ENCODE measurements at regions not wholly inside any gene's neighbourhood (a gene's known extent, or its start where the extent isn't known, plus 50 kb on each side); places are given as distances from the start of the nearest gene placed in this dataset.

DNA sequence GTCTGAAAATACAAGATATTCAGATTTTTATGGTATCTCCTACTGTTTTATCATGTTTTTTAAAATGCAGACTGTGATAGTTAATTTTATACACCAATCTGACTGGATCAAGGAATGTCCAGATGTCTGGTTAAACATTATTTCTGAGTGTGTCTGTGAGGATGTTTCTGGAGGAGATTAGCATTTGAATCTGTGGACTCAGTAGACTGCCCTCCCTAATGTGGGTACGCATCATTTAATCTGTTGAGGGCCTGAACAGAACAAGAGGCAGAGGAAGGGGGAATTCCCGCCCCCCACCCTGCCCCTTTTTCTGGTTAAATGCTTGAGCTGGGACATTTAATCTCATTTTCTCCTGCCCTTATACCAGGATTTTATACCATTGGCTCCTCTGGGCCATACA, 72.1 kb downstream of the AVPR1A start:
- no peak overlapping the region for H3K4me3 ChIP-seq (ENCODE audit: low read depth, low read length)
- in situ Hi-C loops (cut with HindIII; ENCODE audit: low sequenced_read_pairs), result no loop called here
- TF ChIP-seq, protein P1, sequence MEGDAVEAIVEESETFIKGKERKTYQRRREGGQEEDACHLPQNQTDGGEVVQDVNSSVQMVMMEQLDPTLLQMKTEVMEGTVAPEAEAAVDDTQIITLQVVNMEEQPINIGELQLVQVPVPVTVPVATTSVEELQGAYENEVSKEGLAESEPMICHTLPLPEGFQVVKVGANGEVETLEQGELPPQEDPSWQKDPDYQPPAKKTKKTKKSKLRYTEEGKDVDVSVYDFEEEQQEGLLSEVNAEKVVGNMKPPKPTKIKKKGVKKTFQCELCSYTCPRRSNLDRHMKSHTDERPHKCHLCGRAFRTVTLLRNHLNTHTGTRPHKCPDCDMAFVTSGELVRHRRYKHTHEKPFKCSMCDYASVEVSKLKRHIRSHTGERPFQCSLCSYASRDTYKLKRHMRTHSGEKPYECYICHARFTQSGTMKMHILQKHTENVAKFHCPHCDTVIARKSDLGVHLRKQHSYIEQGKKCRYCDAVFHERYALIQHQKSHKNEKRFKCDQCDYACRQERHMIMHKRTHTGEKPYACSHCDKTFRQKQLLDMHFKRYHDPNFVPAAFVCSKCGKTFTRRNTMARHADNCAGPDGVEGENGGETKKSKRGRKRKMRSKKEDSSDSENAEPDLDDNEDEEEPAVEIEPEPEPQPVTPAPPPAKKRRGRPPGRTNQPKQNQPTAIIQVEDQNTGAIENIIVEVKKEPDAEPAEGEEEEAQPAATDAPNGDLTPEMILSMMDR (IDR thresholded peaks at IDR 0.05; ENCODE audit: low read depth, low read length, missing control alignments), result no peak
- no peak for DNase-seq (ENCODE audit: low read depth)

DNA sequence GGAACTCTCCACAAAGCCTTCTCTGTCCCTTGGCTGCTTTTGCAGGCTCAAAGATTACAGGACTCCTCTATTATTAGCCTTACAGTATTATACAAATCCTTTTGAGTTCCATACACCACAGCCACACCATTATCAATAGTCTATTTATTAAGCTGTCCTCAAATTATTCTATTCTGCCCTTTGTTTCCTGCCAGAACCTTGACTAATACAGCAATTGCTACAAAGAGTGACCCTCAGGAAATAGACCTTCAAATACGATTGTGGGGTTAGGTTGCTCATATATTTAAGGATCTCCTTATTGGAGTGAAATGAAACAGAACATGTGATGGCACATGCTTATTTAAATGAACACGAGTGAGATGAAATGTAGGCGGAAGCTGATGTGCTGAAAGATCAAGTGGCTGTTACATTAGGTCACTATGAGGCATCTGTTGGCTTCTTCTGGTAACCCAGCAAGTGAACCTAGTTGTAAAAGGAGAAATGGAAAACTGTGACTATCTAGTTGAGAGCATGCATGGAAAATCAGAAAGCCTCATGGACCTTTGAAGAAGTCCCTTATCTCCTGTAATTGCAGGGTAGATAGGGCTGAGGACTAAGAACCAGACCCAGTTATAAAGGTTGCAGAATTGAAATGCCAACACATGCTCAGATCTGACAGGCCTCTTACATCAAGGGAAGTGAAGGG, 75.5 kb downstream of the AVPR1A start:
- no peak overlapping the region for H3K4me3 ChIP-seq (ENCODE audit: low read depth, low read length)
- no peak for DNase-seq (ENCODE audit: low read depth)
- TF ChIP-seq, protein P1 (IDR thresholded peaks at IDR 0.05; ENCODE audit: low read depth, low read length, missing control alignments), result no peak
- in situ Hi-C loops (cut with HindIII; ENCODE audit: low sequenced_read_pairs), result no loop called here

DNA sequence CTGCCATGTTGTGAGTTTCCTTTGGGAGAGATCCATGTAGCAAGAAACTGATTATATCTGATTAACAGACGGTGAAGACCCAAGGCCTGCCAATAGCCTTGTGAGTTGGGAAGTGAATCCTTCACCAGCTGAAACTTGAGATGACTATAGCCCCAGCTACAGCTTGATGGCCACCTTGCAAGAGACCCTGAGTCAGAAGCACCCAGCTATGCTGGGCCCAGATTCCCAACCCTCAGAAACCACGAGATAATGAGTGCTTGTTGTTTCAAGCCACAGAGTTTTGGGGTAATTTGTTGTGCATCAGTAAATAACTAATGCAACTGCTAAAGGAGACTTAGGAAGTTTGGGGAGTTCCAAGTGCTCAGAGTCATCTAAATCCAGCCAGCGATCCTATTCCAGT, 80.3 kb downstream of the AVPR1A start:
- in situ Hi-C loops (cut with HindIII; ENCODE audit: low sequenced_read_pairs), result loop anchor here (25.0 kb wide), 2 partner anchors 458 to 608 kb away; partner anchors contain the start of gene MON2
- no peak overlapping the region for H3K4me3 ChIP-seq (ENCODE audit: low read depth, low read length)
- TF ChIP-seq, protein P1 (IDR thresholded peaks at IDR 0.05; ENCODE audit: low read depth, low read length, missing control alignments), result no peak
- peak; percentile 20 for DNase-seq (ENCODE audit: low read depth)

DNA sequence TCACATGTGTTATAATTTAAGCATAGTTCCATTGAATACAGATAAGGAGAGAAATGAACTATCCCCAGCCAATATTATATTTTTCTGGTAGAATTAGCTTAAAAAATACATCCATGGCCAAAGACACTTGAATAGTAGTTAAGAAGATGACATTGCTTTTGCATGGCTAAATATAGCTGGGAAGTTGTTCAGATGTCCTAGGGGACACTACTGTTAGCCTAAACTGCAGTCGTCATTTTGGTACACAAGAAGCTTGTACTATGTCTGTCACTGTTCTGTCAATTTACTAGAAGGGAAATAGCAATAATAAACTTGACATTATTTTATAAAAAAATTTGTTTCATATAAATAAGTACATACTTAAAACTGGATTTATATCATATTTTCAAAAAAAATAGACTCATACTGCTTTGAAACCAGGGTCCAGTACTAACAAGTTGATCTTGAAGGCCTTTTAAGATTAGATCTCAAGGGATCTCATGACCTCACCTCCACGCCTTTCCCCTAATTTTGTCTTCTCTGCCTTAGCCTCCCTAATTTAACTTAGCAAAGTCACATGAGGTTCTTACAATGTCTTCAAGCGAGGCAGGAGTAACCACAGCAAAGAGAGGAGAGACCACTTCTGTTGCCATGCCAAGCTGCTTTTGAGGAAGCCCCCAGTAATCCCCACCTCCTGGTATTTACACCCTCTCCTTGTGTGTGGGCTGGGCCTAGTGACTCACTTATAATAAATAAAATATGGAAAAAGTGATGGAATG, 81.0 kb downstream of the AVPR1A start:
- in situ Hi-C loops (cut with HindIII; ENCODE audit: low sequenced_read_pairs), result loop anchor here (25.0 kb wide), 2 partner anchors 458 to 608 kb away; partner anchors contain the start of gene MON2

DNA sequence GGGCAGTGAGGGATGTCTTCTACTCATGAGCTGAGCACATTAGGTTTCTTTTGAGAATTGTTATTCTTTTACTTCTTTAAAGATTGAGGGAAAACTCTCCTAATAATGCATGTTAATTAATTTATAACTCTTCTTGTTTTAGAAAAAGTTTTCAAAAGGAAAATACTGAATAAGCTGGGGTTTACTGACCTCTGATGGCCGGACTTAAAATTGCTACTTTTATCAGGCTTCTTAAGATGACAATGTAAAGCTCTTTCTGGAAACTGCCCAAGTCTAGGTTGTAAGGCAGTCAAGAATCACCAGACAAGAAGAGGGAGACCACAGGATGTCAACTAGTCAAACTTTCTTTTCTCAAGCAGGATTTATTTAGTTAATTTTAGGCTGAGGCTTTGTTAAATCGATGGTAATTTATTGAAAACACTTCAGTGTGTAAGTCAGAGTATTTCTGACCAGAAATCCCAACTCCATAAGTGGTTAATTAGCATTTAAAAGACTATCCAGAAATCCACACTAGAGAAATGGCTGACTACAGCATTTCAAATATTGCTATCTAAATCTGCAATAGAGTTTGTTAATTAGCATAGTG, 82.1 kb downstream of the AVPR1A start:
- peak; percentile 75 for DNase-seq (ENCODE audit: low read depth)
- H3K4me3 ChIP-seq (ENCODE audit: low read depth, low read length), result no peak overlapping the region
- TF ChIP-seq, protein P1 (IDR thresholded peaks at IDR 0.05; ENCODE audit: low read depth, low read length, missing control alignments), result peak; percentile 58
- in situ Hi-C loops (cut with HindIII; ENCODE audit: low sequenced_read_pairs), result loop anchor here (25.0 kb wide), 2 partner anchors 457 to 607 kb away; partner anchors contain the start of gene MON2

More for the DNA sequence above, 81.0 kb downstream of the AVPR1A start:
- DNase-seq (ENCODE audit: low read depth), result no peak
- no peak overlapping the region for H3K4me3 ChIP-seq (ENCODE audit: low read depth, low read length)
- TF ChIP-seq, protein P1 (IDR thresholded peaks at IDR 0.05; ENCODE audit: low read depth, low read length, missing control alignments), result no peak

DNA sequence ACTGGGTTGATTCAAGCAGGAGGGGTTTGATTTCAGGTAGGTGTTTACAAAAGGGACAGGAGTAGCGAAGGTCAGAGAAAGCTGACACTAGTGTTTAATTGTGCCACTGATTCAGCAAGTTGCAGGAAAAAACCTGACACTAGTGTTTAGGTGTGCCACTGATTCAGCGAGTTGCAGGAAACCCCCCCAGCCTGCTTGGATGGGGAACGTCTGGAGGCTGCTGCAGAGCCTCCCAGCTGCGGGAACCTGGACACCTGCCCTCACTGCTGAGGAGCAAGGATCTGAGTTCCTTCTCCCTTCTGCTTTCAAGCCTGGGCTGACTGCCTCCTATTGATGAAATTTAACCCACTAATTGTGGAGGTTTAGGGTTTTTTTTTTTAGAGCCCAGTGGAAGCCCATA, 84.2 kb downstream of the AVPR1A start:
- TF ChIP-seq, protein P1 (IDR thresholded peaks at IDR 0.05; ENCODE audit: low read depth, low read length, missing control alignments), result no peak
- no peak overlapping the region for H3K4me3 ChIP-seq (ENCODE audit: low read depth, low read length)
- in situ Hi-C loops (cut with HindIII; ENCODE audit: low sequenced_read_pairs), result loop anchor here (25.0 kb wide), 2 partner anchors 454 to 604 kb away; partner anchors contain the start of gene MON2
- DNase-seq (ENCODE audit: low read depth), result no peak
